ENCODE measurements at regions not wholly inside any gene's neighbourhood (a gene's known extent, or its start where the extent isn't known, plus 50 kb on each side); places are given as distances from the start of the nearest gene placed in this dataset.

- Histone ChIP-seq H3K27ac (no peak overlapping the region), H3K4me1 (no peaks in the 10 kb centered on the region), H3K36me3 (no peaks in the 10 kb centered on the region), H3K4me3 (no peak overlapping the region), H3K9me3 (no peaks in the 10 kb centered on the region), H3K27me3 (no peaks in the 10 kb centered on the region)
- DNase-seq: peak in 1 of 3 donors; percentile 39
- TF ChIP-seq CTCF (IDR thresholded peaks at IDR 0.05) (no peak), POLR2A (IDR thresholded peaks at IDR 0.05) (no peak)
These were observed 326.1 kb upstream of the RTL1 start for GRCh38 chr14:101229666-101230065.

- peak in 2 of 3 donors; percentile 23 to 39 for DNase-seq
- Histone ChIP-seq H3K36me3 (no peaks in the 10 kb centered on the region), H3K4me1 (no peaks in the 10 kb centered on the region), H3K27me3 (no peaks in the 10 kb centered on the region), H3K9me3 (no peaks in the 10 kb centered on the region), H3K4me3 (no peak overlapping the region), H3K27ac (no peak overlapping the region)
- TF ChIP-seq POLR2A (IDR thresholded peaks at IDR 0.05) (no peak), CTCF (IDR thresholded peaks at IDR 0.05) (no peak)
These were observed 326.8 kb upstream of the RTL1 start for GRCh38 chr14:101230161-101230850.

- no peak overlapping the region for H3K4me3 ChIP-seq
- no peaks in the 10 kb centered on the region for H3K36me3 ChIP-seq
- H3K27me3 ChIP-seq: no peaks in the 10 kb centered on the region
- TF ChIP-seq POLR2A (IDR thresholded peaks at IDR 0.05) (no peak), CTCF (IDR thresholded peaks at IDR 0.05) (no peak)
- H3K4me1 ChIP-seq: no peaks in the 10 kb centered on the region
- H3K9me3 ChIP-seq: no peaks in the 10 kb centered on the region
- DNase-seq: peak in 2 of 3 donors; percentile 9 to 25
- no peak overlapping the region for H3K27ac ChIP-seq
These were observed 327.5 kb upstream of the RTL1 start for GRCh38 chr14:101230851-101231550.

GRCh38 chr14:101231828-101232227 lies 328.3 kb upstream of the RTL1 start:
- TF ChIP-seq CTCF (IDR thresholded peaks at IDR 0.05) (no peak), POLR2A (IDR thresholded peaks at IDR 0.05) (no peak)
- peak in 1 of 3 donors; percentile 9 for DNase-seq
- H3K36me3 ChIP-seq: no peaks in the 10 kb centered on the region

GRCh38 chr14:101232340-101233020 lies 328.8 kb upstream of the DIO3 start:
- no peaks in the 10 kb centered on the region for H3K4me1 ChIP-seq
- TF ChIP-seq CTCF (IDR thresholded peaks at IDR 0.05): no peak
- no peak for TF ChIP-seq POLR2A (IDR thresholded peaks at IDR 0.05)
- H3K9me3 ChIP-seq: no peaks in the 10 kb centered on the region
- H3K27me3 ChIP-seq: no peaks in the 10 kb centered on the region
- peak in 1 of 3 donors; percentile 30 for DNase-seq
- no peak overlapping the region for H3K27ac ChIP-seq
- H3K36me3 ChIP-seq: no peaks in the 10 kb centered on the region
- H3K4me3 ChIP-seq: no peak overlapping the region

More at GRCh38 chr14:101231828-101232227, 328.3 kb upstream of the RTL1 start:
- H3K4me3 ChIP-seq: no peak overlapping the region
- H3K27me3 ChIP-seq: no peaks in the 10 kb centered on the region
- no peaks in the 10 kb centered on the region for H3K4me1 ChIP-seq
- no peak overlapping the region for H3K27ac ChIP-seq
- H3K9me3 ChIP-seq: no peaks in the 10 kb centered on the region
